KMS-11 (cell line): ENCODE measurements at regions not wholly inside any gene's neighbourhood (a gene's known extent, or its start where the extent isn't known, plus 50 kb on each side); places are given as distances from the start of the nearest gene placed in this dataset.

Source experiments
- H2AFZ ChIP-seq: fragments of 200-600 bp; sonication (generic); 2 replicates; pipeline ENCODE4 v1.6.1; 2016; ENCODE audit warnings: antibody characterized with exemption, mixed run types, low read depth
- H3K27ac ChIP-seq: fragments of 200-600 bp; sonication (generic); 2 replicates; pipeline ENCODE4 v1.6.1; 2016; ENCODE audit warnings: mild to moderate bottlenecking, mixed run types
- H3K27me3 ChIP-seq: fragments of 200-600 bp; sonication (generic); 2 replicates; pipeline ENCODE4 v1.6.1; 2017; ENCODE audit warnings: mild to moderate bottlenecking, low read depth, mixed run types, moderate library complexity; ENCODE audit not compliant: insufficient read depth
- H3K36me3 ChIP-seq: fragments of 200-600 bp; sonication (generic); 2 replicates; pipeline ENCODE4 v1.6.1; 2017; ENCODE audit warnings: mild to moderate bottlenecking, mixed run types; ENCODE audit not compliant: insufficient read depth
- H3K4me1 ChIP-seq: fragments of 200-600 bp; sonication (generic); 2 replicates; pipeline ENCODE4 v1.6.1; 2016; ENCODE audit warnings: mild to moderate bottlenecking, low read depth, mixed run types; ENCODE audit not compliant: poor library complexity, severe bottlenecking
- H3K4me2 ChIP-seq: fragments of 200-600 bp; sonication (generic); 2 replicates; pipeline ENCODE4 v1.7.0; 2016; ENCODE audit warnings: mild to moderate bottlenecking, mixed run types
- H3K4me3 ChIP-seq: fragments of 200-600 bp; sonication (generic); IDR thresholded peaks from 2 replicates; pipeline ENCODE4 v1.6.1; 2017; ENCODE audit warnings: low read depth, low read length, mixed read lengths; ENCODE audit not compliant: insufficient read depth
- H3K79me2 ChIP-seq: fragments of 200-600 bp; sonication (generic); 2 replicates; pipeline ENCODE4 v1.6.1; 2016; ENCODE audit warnings: low read depth, mixed run types; ENCODE audit not compliant: insufficient read depth
- H3K9ac ChIP-seq: fragments of 200-600 bp; sonication (generic); 2 replicates; pipeline ENCODE4 v1.6.1; 2016; ENCODE audit warnings: mild to moderate bottlenecking, mixed run types
- H4K20me1 ChIP-seq: fragments of 200-600 bp; sonication (generic); 2 replicates; pipeline ENCODE4 v1.6.1; 2016; ENCODE audit warnings: mild to moderate bottlenecking, mixed run types; ENCODE audit not compliant: insufficient read depth
- TF ChIP-seq, protein P1 (sequence below): fragments of 200-600 bp; sonication (generic); conservative IDR thresholded peaks from 2 replicates; pipeline ENCODE4 v1.6.1; 2017; ENCODE audit warnings: low read depth, mild to moderate bottlenecking, antibody characterized with exemption, low read length, moderate library complexity, mixed read lengths

- Histone ChIP-seq H2AFZ (no peak overlapping the region), H3K27me3 (no peaks in the 10 kb centered on the region), H3K27ac (no peak overlapping the region), H3K36me3 (no peaks in the 10 kb centered on the region), H4K20me1 (no peaks in the 10 kb centered on the region), H3K9ac (no peak overlapping the region), H3K4me3 (no peak overlapping the region), H3K79me2 (no peaks in the 10 kb centered on the region), H3K4me1 (no peaks in the 10 kb centered on the region), H3K4me2 (no peak overlapping the region)
- TF ChIP-seq, protein P1, sequence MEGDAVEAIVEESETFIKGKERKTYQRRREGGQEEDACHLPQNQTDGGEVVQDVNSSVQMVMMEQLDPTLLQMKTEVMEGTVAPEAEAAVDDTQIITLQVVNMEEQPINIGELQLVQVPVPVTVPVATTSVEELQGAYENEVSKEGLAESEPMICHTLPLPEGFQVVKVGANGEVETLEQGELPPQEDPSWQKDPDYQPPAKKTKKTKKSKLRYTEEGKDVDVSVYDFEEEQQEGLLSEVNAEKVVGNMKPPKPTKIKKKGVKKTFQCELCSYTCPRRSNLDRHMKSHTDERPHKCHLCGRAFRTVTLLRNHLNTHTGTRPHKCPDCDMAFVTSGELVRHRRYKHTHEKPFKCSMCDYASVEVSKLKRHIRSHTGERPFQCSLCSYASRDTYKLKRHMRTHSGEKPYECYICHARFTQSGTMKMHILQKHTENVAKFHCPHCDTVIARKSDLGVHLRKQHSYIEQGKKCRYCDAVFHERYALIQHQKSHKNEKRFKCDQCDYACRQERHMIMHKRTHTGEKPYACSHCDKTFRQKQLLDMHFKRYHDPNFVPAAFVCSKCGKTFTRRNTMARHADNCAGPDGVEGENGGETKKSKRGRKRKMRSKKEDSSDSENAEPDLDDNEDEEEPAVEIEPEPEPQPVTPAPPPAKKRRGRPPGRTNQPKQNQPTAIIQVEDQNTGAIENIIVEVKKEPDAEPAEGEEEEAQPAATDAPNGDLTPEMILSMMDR = no peak
Measured at GRCh38 chr4:31141095-31141831, 421.1 kb downstream of the PCDH7 start.

GRCh38 chr4:31141832-31142142 is 421.6 kb downstream of the PCDH7 start:
- Histone ChIP-seq H3K27ac (no peak overlapping the region), H4K20me1 (no peaks in the 10 kb centered on the region), H3K4me1 (no peaks in the 10 kb centered on the region), H3K4me3 (no peak overlapping the region), H3K27me3 (no peaks in the 10 kb centered on the region), H3K36me3 (no peaks in the 10 kb centered on the region), H3K79me2 (no peaks in the 10 kb centered on the region), H3K4me2 (no peak overlapping the region), H2AFZ (no peak overlapping the region), H3K9ac (no peak overlapping the region)
- TF ChIP-seq, protein P1 = no peak

DNA sequence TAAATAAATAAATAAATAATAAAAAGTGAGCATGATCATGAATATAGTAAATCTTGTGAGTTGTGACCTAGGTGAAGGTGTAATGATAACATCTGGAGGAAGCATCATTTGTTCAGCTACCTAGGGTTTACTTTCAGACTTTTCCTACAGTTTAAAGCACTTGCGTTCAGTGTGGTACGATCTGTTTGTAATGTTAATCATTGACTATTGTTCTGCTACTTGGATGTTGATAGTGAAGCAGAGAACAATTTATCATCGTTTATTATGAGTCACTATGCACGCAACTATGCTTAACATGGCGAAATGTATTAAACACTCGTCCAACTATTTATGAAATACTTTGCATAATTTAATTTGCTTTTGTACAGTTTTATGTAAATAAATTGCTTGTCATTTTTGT is 426.2 kb downstream of the PCDH7 start:
- Histone ChIP-seq H3K4me2 (no peak overlapping the region), H3K27me3 (no peaks in the 10 kb centered on the region), H3K36me3 (no peaks in the 10 kb centered on the region), H3K4me1 (no peaks in the 10 kb centered on the region), H3K79me2 (no peaks in the 10 kb centered on the region), H3K27ac (no peak overlapping the region), H4K20me1 (no peaks in the 10 kb centered on the region), H3K9ac (no peak overlapping the region), H2AFZ (no peak overlapping the region), H3K4me3 (no peak overlapping the region)
- TF ChIP-seq, protein P1 = no peak

DNA sequence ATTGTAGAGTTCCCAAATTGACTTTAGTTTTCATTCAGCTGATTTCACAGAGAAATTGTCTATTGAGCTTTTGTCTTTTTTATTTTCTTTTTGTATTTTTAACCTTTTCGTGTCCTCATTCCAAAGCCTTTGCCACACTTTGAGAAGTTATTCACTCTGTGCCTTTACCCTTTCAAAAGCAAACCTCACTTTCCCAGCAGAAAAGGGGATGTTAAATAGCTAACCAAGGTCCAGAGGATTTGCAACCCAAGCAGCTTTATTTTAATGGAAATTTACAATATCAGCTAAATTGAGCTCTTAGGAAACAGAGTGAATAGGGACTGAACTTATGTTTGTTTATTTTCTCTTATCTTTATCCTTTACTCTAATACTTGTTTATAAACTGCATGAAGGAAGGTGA is 428.8 kb downstream of the PCDH7 start:
- no peak overlapping the region for H3K27ac ChIP-seq
- no peak overlapping the region for H2AFZ ChIP-seq
- no peaks in the 10 kb centered on the region for H4K20me1 ChIP-seq
- no peak overlapping the region for H3K9ac ChIP-seq
- H3K27me3 ChIP-seq = no peaks in the 10 kb centered on the region
- TF ChIP-seq, protein P1 = no peak
- H3K79me2 ChIP-seq = no peaks in the 10 kb centered on the region
- no peak overlapping the region for H3K4me2 ChIP-seq
- H3K4me1 ChIP-seq = no peaks in the 10 kb centered on the region
- no peaks in the 10 kb centered on the region for H3K36me3 ChIP-seq
- no peak overlapping the region for H3K4me3 ChIP-seq
